ENCODE measurements at regions not wholly inside any gene's neighbourhood (a gene's known extent, or its start where the extent isn't known, plus 50 kb on each side); places are given as distances from the start of the nearest gene placed in this dataset.

DNA sequence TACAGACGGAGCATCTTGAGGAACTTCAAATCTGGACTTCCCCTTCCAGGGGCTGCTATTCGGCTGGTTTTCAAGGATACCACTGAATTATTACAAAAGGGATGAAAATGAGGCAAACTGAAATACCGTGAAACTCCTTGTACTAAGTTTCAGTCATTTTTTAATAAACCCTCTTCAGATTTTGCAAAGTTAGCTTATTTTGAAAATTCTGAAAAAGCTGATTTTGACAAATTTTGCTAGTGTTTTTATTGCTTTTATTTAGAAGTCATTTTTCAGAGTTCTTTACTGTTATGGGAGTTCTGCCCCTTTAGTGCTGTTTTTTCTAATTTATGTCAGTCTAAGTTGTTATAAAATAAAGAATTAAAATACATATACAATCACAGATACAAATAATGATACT is 390.4 kb upstream of the VRK2 start:
- Histone ChIP-seq H3K36me3 (ENCODE audit: control insufficient read depth, insufficient read depth, low read length) (no peaks in the 10 kb centered on the region), H3K4me3 (ENCODE audit: low read depth, low read length) (no peak overlapping the region), H3K27me3 (ENCODE audit: control insufficient read depth, insufficient read depth, low read length) (no peaks in the 10 kb centered on the region)
- no peak for DNase-seq (ENCODE audit: low read depth)
- no peak for TF ChIP-seq CTCF (IDR thresholded peaks at IDR 0.05; ENCODE audit: insufficient read depth, low read length, poor library complexity, severe bottlenecking)

GRCh38 chr2:57669570-57669969 is 377.0 kb upstream of the VRK2 start:
- no peak for TF ChIP-seq CTCF (IDR thresholded peaks at IDR 0.05; ENCODE audit: insufficient read depth, low read length, poor library complexity, severe bottlenecking)
- Histone ChIP-seq H3K27me3 (ENCODE audit: control insufficient read depth, insufficient read depth, low read length) (no peaks in the 10 kb centered on the region), H3K4me3 (ENCODE audit: low read depth, low read length) (no peak overlapping the region), H3K36me3 (ENCODE audit: control insufficient read depth, insufficient read depth, low read length) (no peaks in the 10 kb centered on the region)
- DNase-seq (ENCODE audit: low read depth) = no peak

DNA sequence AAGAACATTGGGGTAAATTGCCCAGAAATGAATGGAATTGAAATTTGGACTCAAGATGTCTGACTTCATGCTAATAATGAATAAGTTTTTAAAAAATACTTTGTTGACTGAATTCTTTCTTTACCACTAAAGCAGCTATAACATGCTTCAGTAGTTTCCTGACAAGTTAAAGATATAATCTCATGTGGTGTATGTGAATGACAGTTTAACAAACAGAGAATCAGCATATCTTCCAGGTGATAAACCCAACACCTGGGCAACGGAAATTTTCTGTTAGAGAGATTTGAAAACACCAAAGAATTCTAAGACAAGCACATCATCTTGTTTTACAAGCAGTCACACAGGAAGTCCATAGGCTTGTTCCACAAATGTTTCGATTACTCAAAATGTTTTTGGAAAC is 372.6 kb upstream of the VRK2 start:
- Histone ChIP-seq H3K36me3 (ENCODE audit: control insufficient read depth, insufficient read depth, low read length) (no peaks in the 10 kb centered on the region), H3K27me3 (ENCODE audit: control insufficient read depth, insufficient read depth, low read length) (no peaks in the 10 kb centered on the region), H3K4me3 (ENCODE audit: low read depth, low read length) (no peak overlapping the region)
- DNase-seq (ENCODE audit: low read depth) = no peak
- no peak for TF ChIP-seq CTCF (IDR thresholded peaks at IDR 0.05; ENCODE audit: insufficient read depth, low read length, poor library complexity, severe bottlenecking)

DNA sequence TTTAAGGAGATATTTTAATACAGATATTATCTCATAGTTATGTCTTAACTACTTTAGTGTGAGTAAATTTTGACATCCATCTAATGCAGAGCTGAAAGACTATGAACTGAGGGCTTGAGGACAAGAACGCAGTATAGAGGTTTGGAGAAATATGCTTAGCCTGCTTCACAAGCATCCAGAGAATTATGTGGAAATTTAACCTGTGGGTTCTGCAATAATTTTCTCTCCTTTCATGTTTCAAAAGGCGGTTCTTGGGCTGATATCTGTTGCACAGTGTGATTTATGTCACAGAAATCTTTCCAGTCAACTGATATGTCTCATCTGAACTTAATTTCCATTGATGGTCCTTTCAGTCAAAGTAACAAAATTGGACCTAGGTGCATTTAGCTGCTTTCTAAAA is 371.9 kb upstream of the VRK2 start:
- H3K27me3 ChIP-seq (ENCODE audit: control insufficient read depth, insufficient read depth, low read length) = no peaks in the 10 kb centered on the region
- TF ChIP-seq CTCF (IDR thresholded peaks at IDR 0.05; ENCODE audit: insufficient read depth, low read length, poor library complexity, severe bottlenecking) = no peak
- H3K4me3 ChIP-seq (ENCODE audit: low read depth, low read length) = no peak overlapping the region
- DNase-seq (ENCODE audit: low read depth) = no peak
- no peaks in the 10 kb centered on the region for H3K36me3 ChIP-seq (ENCODE audit: control insufficient read depth, insufficient read depth, low read length)

- no peak for DNase-seq (ENCODE audit: low read depth)
- no peak for TF ChIP-seq CTCF (IDR thresholded peaks at IDR 0.05; ENCODE audit: insufficient read depth, low read length, poor library complexity, severe bottlenecking)
- Histone ChIP-seq H3K36me3 (ENCODE audit: control insufficient read depth, insufficient read depth, low read length) (no peaks in the 10 kb centered on the region), H3K4me3 (ENCODE audit: low read depth, low read length) (no peak overlapping the region), H3K27me3 (ENCODE audit: control insufficient read depth, insufficient read depth, low read length) (no peaks in the 10 kb centered on the region)
Observed at GRCh38 chr2:57677296-57677695, 369.3 kb upstream of the VRK2 start.

- TF ChIP-seq CTCF (IDR thresholded peaks at IDR 0.05; ENCODE audit: insufficient read depth, low read length, poor library complexity, severe bottlenecking) = no peak
- no peak overlapping the region for H3K4me3 ChIP-seq (ENCODE audit: low read depth, low read length)
- no peaks in the 10 kb centered on the region for H3K27me3 ChIP-seq (ENCODE audit: control insufficient read depth, insufficient read depth, low read length)
- H3K36me3 ChIP-seq (ENCODE audit: control insufficient read depth, insufficient read depth, low read length) = no peaks in the 10 kb centered on the region
- DNase-seq (ENCODE audit: low read depth) = no peak
Observed at GRCh38 chr2:57681650-57682049, 365.0 kb upstream of the VRK2 start.
